Osteocyte (in vitro differentiated cells): ENCODE measurements at regions not wholly inside any gene's neighbourhood (a gene's known extent, or its start where the extent isn't known, plus 50 kb on each side); places are given as distances from the start of the nearest gene placed in this dataset.

Source experiments
- DNase-seq: peaks from one replicate; pipeline ENCODE4 v3.0.0; 2021; ENCODE audit warnings: mixed read lengths; ENCODE audit not compliant: unreplicated experiment; ENCODE audit errors: extremely low spot score
- H3K27ac Mint-ChIP-seq: one replicate; pipeline ENCODE4 v1.8.0; 2021; ENCODE audit warnings: mild to moderate bottlenecking, mixed read lengths; ENCODE audit not compliant: unreplicated experiment
- H3K27me3 Mint-ChIP-seq: one replicate; pipeline ENCODE4 v1.8.0; 2021; ENCODE audit warnings: mixed read lengths; ENCODE audit not compliant: unreplicated experiment
- H3K36me3 Mint-ChIP-seq: one replicate; pipeline ENCODE4 v1.8.0; 2021; ENCODE audit warnings: mixed read lengths; ENCODE audit not compliant: unreplicated experiment
- H3K4me1 Mint-ChIP-seq: one replicate; pipeline ENCODE4 v1.8.0; 2021; ENCODE audit warnings: mixed read lengths; ENCODE audit not compliant: unreplicated experiment
- H3K4me3 Mint-ChIP-seq: one replicate; pipeline ENCODE4 v1.8.0; 2021; ENCODE audit warnings: mild to moderate bottlenecking, moderate library complexity, mixed read lengths; ENCODE audit not compliant: unreplicated experiment
- H3K9me3 Mint-ChIP-seq: one replicate; pipeline ENCODE4 v1.8.0; 2021; ENCODE audit warnings: mixed read lengths; ENCODE audit not compliant: unreplicated experiment
- TF ChIP-seq, protein P1 (sequence below): fragments of 200-600 bp; sonication (generic); IDR thresholded peaks from 2 replicates; pipeline ENCODE4 v1.5.0; 2021; ENCODE audit warnings: antibody characterized with exemption, mild to moderate bottlenecking, moderate library complexity

DNA sequence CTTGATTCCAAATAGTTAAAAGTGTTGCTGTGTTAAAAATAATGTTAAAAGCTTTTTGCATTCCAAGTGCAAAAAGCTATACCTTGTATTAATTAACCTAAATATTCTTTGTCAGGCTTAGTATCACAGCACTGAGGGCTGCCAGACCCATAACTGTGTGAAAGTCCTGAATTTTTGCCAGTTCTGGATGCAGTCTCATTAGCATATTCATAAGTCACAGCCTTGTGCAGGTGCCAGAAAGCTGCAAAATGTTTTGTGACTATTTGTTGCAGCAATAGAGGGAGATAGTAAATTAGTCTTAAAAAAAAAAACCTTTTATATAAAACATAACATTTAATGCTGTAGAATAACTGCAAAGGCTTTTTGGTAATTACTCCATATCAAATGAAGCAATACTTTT, 56.6 kb downstream of the SLITRK1 start:
- Mint-ChIP-seq H3K4me3 (no peak overlapping the region), H3K36me3 (no peaks in the 10 kb centered on the region), H3K9me3 (no peaks in the 10 kb centered on the region), H3K27me3 (no peaks in the 10 kb centered on the region), H3K4me1 (peaks cover 6% of the 10 kb centered on the region), H3K27ac (no peak overlapping the region)
- TF ChIP-seq, protein P1, sequence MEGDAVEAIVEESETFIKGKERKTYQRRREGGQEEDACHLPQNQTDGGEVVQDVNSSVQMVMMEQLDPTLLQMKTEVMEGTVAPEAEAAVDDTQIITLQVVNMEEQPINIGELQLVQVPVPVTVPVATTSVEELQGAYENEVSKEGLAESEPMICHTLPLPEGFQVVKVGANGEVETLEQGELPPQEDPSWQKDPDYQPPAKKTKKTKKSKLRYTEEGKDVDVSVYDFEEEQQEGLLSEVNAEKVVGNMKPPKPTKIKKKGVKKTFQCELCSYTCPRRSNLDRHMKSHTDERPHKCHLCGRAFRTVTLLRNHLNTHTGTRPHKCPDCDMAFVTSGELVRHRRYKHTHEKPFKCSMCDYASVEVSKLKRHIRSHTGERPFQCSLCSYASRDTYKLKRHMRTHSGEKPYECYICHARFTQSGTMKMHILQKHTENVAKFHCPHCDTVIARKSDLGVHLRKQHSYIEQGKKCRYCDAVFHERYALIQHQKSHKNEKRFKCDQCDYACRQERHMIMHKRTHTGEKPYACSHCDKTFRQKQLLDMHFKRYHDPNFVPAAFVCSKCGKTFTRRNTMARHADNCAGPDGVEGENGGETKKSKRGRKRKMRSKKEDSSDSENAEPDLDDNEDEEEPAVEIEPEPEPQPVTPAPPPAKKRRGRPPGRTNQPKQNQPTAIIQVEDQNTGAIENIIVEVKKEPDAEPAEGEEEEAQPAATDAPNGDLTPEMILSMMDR, result no peak
- no peak for DNase-seq

GRCh38 chr13:83824560-83824959, 57.7 kb downstream of the SLITRK1 start:
- no peaks in the 10 kb centered on the region for H3K9me3 Mint-ChIP-seq
- TF ChIP-seq, protein P1, result no peak
- DNase-seq, result no peak
- H3K4me1 Mint-ChIP-seq, result peaks cover 4% of the 10 kb centered on the region
- no peaks in the 10 kb centered on the region for H3K36me3 Mint-ChIP-seq
- no peak overlapping the region for H3K4me3 Mint-ChIP-seq
- H3K27me3 Mint-ChIP-seq, result no peaks in the 10 kb centered on the region
- no peak overlapping the region for H3K27ac Mint-ChIP-seq

DNA sequence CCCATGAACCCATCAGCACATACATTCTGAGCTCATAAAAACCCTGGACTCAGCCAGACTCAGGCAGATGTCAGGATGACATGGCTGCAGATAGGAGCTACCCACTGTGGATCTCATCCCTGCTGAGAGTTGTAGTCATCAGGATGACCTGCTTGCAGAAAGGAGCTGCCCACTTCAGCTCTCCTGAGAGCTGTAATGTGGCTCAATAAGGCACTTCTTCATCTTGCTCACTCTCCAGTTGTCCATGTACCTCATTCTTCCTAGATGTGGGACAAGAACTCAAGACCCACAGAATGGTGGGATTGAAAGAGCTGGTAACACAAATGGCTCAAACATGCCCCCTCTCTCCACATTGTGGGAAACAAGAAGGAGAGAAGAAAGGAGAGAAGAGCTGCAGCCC, 58.2 kb downstream of the SLITRK1 start:
- TF ChIP-seq, protein P1, result no peak
- Mint-ChIP-seq H3K27ac (no peak overlapping the region), H3K9me3 (peaks cover 4% of the 10 kb centered on the region), H3K36me3 (no peaks in the 10 kb centered on the region), H3K4me3 (no peak overlapping the region), H3K4me1 (peaks cover 8% of the 10 kb centered on the region), H3K27me3 (no peaks in the 10 kb centered on the region)
- no peak for DNase-seq

GRCh38 chr13:83819611-83820010, 62.7 kb downstream of the SLITRK1 start:
- H3K4me1 Mint-ChIP-seq, result peaks cover 7% of the 10 kb centered on the region
- TF ChIP-seq, protein P1, result no peak
- no peaks in the 10 kb centered on the region for H3K27me3 Mint-ChIP-seq
- no peaks in the 10 kb centered on the region for H3K36me3 Mint-ChIP-seq
- peak overlapping the region; percentile 20 for H3K27ac Mint-ChIP-seq
- H3K9me3 Mint-ChIP-seq, result peaks cover 16% of the 10 kb centered on the region
- no peak for DNase-seq
- no peak overlapping the region for H3K4me3 Mint-ChIP-seq

GRCh38 chr13:83819156-83819555, 63.1 kb downstream of the SLITRK1 start:
- Mint-ChIP-seq H3K36me3 (no peaks in the 10 kb centered on the region), H3K27ac (peak overlapping the region; percentile 20), H3K9me3 (peaks cover 16% of the 10 kb centered on the region), H3K27me3 (no peaks in the 10 kb centered on the region), H3K4me3 (no peak overlapping the region), H3K4me1 (peaks cover 7% of the 10 kb centered on the region)
- DNase-seq, result no peak
- TF ChIP-seq, protein P1, result no peak
